Ascending aorta (tissue), 2 donors: ENCODE measurements at regions not wholly inside any gene's neighbourhood (a gene's known extent, or its start where the extent isn't known, plus 50 kb on each side); places are given as distances from the start of the nearest gene placed in this dataset.

Experiments used
- DNase-seq, 2 donors: peaks; one replicate each; pipeline ENCODE4 v3.0.0-alpha.2; 2019; ENCODE audit warnings: low spot score in 2 of 2
- H3K27ac ChIP-seq, 2 donors: fragments of 200-600 bp; sonication (generic); one replicate each; pipeline ENCODE4 v1.5.1; 2016 to 2017; ENCODE audit warnings: mild to moderate bottlenecking in 1 of 2
- H3K27me3 ChIP-seq: fragments of 200-600 bp; sonication (generic); one replicate; pipeline ENCODE4 v1.5.1; 2017
- H3K36me3 ChIP-seq, 2 donors: fragments of 200-600 bp; sonication (generic); one replicate each; pipeline ENCODE4 v1.5.1; 2016
- H3K4me1 ChIP-seq, 2 donors: fragments of 200-600 bp; sonication (generic); one replicate each; pipeline ENCODE4 v1.5.1; 2016 to 2017; ENCODE audit warnings: mild to moderate bottlenecking in 1 of 2
- H3K4me3 ChIP-seq, 2 donors: fragments of 200-600 bp; sonication (generic); one replicate each; pipeline ENCODE4 v1.5.1; 2016 to 2017; ENCODE audit warnings: mild to moderate bottlenecking in 1 of 2
- H3K9me3 ChIP-seq, 2 donors: fragments of 200-600 bp; sonication (generic); one replicate each; pipeline ENCODE4 v1.5.1; 2016
- intact Hi-C: fragments of 100-400 bp; cut with DNase I; formaldehyde crosslinking; loops from one replicate; pipeline ENCODE4 v1.15.1; 2023
- TF ChIP-seq, protein P1 (sequence below), 3 experiments: fragments of 200-600 bp in 2 of 3; fragments of 450-650 bp in 1 of 3; sonication (generic) in 2 of 3; IDR thresholded peaks; one replicate each; pipeline ENCODE4 v1.5.1; 2016 to 2019; ENCODE audit warnings: antibody characterized with exemption in 3 of 3, mild to moderate bottlenecking in 1 of 3, moderate library complexity in 1 of 3

DNA sequence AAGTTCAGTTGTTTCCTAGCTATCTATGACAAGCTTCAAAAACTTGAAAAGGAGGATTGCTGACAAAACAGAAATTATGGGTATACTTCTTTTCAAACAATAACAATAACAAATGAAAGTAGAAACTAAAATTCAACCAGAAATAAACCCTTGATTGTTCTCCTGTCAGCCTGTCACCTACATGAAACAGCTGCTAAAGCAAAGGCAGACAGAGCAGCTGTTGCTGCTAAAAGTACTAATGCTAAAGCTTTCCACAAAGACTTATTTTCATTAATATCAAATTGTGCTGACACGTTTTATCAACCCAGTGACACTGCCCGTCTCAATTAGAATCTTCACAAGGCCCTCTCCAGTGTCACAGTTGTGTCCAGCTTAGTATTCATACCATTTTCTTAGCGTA lies 533.2 kb upstream of the GBE1 start:
- no peak overlapping the region for H3K4me3 ChIP-seq
- no peaks in the 10 kb centered on the region for H3K4me1 ChIP-seq
- H3K27me3 ChIP-seq, result no peaks in the 10 kb centered on the region
- no peak overlapping the region for H3K27ac ChIP-seq
- H3K36me3 ChIP-seq, result no peaks in the 10 kb centered on the region
- TF ChIP-seq, protein P1, sequence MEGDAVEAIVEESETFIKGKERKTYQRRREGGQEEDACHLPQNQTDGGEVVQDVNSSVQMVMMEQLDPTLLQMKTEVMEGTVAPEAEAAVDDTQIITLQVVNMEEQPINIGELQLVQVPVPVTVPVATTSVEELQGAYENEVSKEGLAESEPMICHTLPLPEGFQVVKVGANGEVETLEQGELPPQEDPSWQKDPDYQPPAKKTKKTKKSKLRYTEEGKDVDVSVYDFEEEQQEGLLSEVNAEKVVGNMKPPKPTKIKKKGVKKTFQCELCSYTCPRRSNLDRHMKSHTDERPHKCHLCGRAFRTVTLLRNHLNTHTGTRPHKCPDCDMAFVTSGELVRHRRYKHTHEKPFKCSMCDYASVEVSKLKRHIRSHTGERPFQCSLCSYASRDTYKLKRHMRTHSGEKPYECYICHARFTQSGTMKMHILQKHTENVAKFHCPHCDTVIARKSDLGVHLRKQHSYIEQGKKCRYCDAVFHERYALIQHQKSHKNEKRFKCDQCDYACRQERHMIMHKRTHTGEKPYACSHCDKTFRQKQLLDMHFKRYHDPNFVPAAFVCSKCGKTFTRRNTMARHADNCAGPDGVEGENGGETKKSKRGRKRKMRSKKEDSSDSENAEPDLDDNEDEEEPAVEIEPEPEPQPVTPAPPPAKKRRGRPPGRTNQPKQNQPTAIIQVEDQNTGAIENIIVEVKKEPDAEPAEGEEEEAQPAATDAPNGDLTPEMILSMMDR (IDR thresholded peaks at IDR 0.05), result no peak
- intact Hi-C loops, result no loop called here
- no peaks in the 10 kb centered on the region for H3K9me3 ChIP-seq
- DNase-seq, result no peak

DNA sequence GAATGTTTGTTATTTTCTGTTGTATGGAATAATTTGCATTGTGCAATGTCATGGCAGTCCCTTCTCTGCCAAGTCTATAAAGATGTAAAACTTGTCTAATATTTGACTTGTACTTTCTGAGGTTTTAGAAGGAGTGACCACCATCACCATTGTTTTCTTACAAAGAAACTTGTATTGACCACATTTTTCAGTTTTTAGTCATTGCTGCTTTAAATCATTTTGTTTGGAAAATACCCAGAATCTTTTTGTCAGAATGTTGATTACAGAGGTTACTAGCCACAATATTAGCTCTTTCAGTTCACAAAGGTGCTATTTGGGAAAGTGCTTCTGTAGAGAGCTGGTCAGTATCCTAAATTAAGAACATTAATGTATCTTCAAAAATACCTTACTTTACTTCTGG lies 532.4 kb upstream of the GBE1 start:
- Histone ChIP-seq H3K4me1 (no peaks in the 10 kb centered on the region), H3K9me3 (no peaks in the 10 kb centered on the region), H3K36me3 (no peaks in the 10 kb centered on the region), H3K4me3 (no peak overlapping the region), H3K27me3 (no peaks in the 10 kb centered on the region), H3K27ac (no peak overlapping the region)
- no peak for DNase-seq
- TF ChIP-seq, protein P1 (IDR thresholded peaks at IDR 0.05), result no peak
- intact Hi-C loops, result no loop called here

DNA sequence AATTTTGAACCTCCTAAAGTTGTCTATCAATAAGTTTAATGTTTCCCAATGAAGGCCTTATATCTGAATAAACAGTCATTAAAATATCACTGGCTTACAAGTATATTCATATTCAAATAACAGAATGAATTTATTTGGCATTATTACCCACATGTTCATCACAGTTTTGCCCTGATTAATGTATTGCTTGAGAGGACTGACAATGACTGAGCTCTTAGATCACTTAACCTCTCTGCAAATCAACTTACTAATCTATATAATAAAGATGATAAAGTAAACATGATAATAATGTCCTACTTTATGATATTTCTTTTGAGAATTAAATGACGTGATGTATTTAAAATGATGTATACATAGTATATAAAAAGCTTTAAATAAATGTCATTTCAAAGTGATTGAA lies 532.0 kb upstream of the GBE1 start:
- TF ChIP-seq, protein P1 (IDR thresholded peaks at IDR 0.05), result no peak
- Histone ChIP-seq H3K27me3 (no peaks in the 10 kb centered on the region), H3K4me3 (no peak overlapping the region), H3K27ac (no peak overlapping the region), H3K36me3 (no peaks in the 10 kb centered on the region), H3K4me1 (no peaks in the 10 kb centered on the region), H3K9me3 (no peaks in the 10 kb centered on the region)
- intact Hi-C loops, result no loop called here
- DNase-seq, result no peak

DNA sequence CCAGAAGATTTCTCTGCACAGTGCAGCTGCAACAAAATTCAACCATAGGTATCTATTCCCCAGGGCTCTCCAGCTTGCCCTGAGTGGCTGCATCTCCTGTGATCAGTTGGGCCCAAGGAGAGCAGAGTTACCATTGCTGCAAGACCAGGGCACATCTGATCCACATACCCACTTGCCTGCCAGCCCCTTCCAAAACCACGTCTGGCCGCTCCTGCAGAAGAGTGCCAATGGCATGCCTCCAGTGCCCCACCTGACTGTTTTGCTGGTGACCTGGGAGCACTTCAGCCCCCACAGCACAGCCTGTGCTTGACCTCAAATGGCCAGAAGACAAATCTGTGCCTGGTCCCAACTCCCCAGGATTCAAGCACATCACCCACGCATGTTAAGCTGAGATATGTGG lies 526.1 kb upstream of the GBE1 start:
- no peak for DNase-seq
- intact Hi-C loops, result no loop called here

DNA sequence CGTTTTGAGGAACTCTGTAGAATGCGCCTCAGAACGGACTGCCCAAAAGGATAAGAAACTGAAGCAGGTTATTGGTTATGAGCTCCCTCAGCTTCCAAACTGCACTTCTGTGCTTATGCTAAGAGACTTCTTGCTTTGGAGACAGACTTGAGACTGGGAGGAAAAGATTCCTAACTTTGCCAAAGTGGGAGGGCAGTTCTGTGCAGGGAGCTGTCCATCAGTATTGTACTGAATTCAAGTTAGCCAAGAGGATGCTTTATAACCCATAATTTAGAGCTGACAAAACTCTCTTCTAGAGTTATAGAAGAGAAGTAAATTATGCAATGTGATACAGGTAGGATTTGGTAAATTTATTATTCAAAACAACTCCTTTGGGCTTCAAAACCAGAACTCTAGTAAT lies 519.8 kb upstream of the GBE1 start:
- H3K36me3 ChIP-seq, result no peaks in the 10 kb centered on the region
- no peaks in the 10 kb centered on the region for H3K4me1 ChIP-seq
- no peaks in the 10 kb centered on the region for H3K27me3 ChIP-seq
- H3K27ac ChIP-seq, result no peak overlapping the region
- no peak overlapping the region for H3K4me3 ChIP-seq
- H3K9me3 ChIP-seq, result no peaks in the 10 kb centered on the region
- TF ChIP-seq, protein P1 (IDR thresholded peaks at IDR 0.05), result no peak
- intact Hi-C loops, result no loop called here
- no peak for DNase-seq

More for the DNA sequence above, 526.1 kb upstream of the GBE1 start:
- TF ChIP-seq, protein P1 (IDR thresholded peaks at IDR 0.05), result no peak
- Histone ChIP-seq H3K27ac (no peak overlapping the region), H3K27me3 (no peaks in the 10 kb centered on the region), H3K9me3 (no peaks in the 10 kb centered on the region), H3K36me3 (no peaks in the 10 kb centered on the region), H3K4me1 (no peaks in the 10 kb centered on the region), H3K4me3 (no peak overlapping the region)

DNA sequence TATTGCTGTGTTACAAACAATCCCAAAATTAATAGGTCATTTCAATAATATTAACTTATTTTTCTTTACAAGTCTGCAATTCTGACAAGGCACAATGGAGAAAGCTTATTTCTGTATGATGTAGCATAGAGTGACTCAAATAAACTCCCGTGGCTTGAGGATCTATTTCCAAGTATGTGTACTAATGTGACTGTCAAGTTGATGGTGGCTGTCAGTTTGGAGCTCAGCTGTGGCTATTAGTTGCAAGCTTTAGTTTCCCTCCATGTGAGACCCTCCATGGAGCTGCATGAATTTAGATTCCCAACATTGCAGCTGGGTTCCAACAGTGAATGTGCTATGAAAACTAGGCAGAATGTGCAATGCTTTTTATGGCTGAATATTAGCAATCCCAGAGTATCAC lies 515.5 kb upstream of the GBE1 start:
- Histone ChIP-seq H3K4me1 (no peaks in the 10 kb centered on the region), H3K4me3 (no peak overlapping the region), H3K27ac (no peak overlapping the region), H3K36me3 (no peaks in the 10 kb centered on the region), H3K27me3 (no peaks in the 10 kb centered on the region), H3K9me3 (no peaks in the 10 kb centered on the region)
- DNase-seq, result no peak
- intact Hi-C loops, result no loop called here
- TF ChIP-seq, protein P1 (IDR thresholded peaks at IDR 0.05), result no peak
